ENCODE measurements at regions not wholly inside any gene's neighbourhood (a gene's known extent, or its start where the extent isn't known, plus 50 kb on each side); places are given as distances from the start of the nearest gene placed in this dataset.

GRCh38 chr9:108768744-108769143 lies 87.0 kb downstream of the ACTL7B start:
- whole genome bisulfite sequencing (ENCODE audit: insufficient coverage) = 69% methylated on average over 2 of the region's 5 CpGs
- POLR2A ChIA-PET = no interaction called here

GRCh38 chr9:108766626-108767161 lies 89.1 kb downstream of the ACTL7B start:
- no peak overlapping the region for H3K4me3 ChIP-seq (ENCODE audit: control insufficient read depth in 1 of 2, extremely low read depth in 1 of 2, low read length in 1 of 2)
- peak overlapping the region; percentile 8 to 34 for H3K27ac Mint-ChIP-seq
- H3K27ac ChIP-seq (ENCODE audit: low read length) = no peak overlapping the region
- no peaks in the 10 kb centered on the region for H3K4me1 ChIP-seq (ENCODE audit: control insufficient read depth in 1 of 2, extremely low read depth in 1 of 2, insufficient read depth in 2 of 2, low read length in 2 of 2)
- ATAC-seq (replicated peaks in 1 of 4) (no peak), DNase-seq (no peak)
- no peaks in the 10 kb centered on the region for H3K36me3 Mint-ChIP-seq
- H3K9me3 Mint-ChIP-seq = peaks cover 0 to 10% (median 0%) of the 10 kb centered on the region in 3 donors
- no peaks in the 10 kb centered on the region for H3K27me3 Mint-ChIP-seq
- peaks cover 0 to 2% (median 0%) of the 10 kb centered on the region in 3 donors for H3K4me1 Mint-ChIP-seq
- CTCF ChIA-PET = no interaction called here
- H3K27me3 ChIP-seq (replicated peaks in 1 of 2; ENCODE audit: control insufficient read depth in 2 of 2, extremely low read depth in 1 of 2, insufficient read depth in 2 of 2, low read length in 1 of 2) = peaks cover 0 to 2% of the 10 kb centered on the region in 2 experiments
- no peak overlapping the region for H3K4me3 Mint-ChIP-seq
- WGBS (ENCODE audit: insufficient coverage) = no CpG with 5 or more reads among the region's 3 CpGs
- POLR2A ChIA-PET = no interaction called here
- H3K36me3 ChIP-seq (ENCODE audit: control insufficient read depth in 2 of 2, extremely low read depth in 1 of 2, insufficient read depth in 1 of 2, low read length in 1 of 2) = no peaks in the 10 kb centered on the region
- no peaks in the 10 kb centered on the region for H3K9me3 ChIP-seq

More at GRCh38 chr9:108768744-108769143, 87.0 kb downstream of the ACTL7B start:
- ATAC-seq (replicated peaks in 1 of 4) (no peak), DNase-seq (no peak)
- no peak overlapping the region for H3K4me3 Mint-ChIP-seq
- no peak overlapping the region for H3K27ac Mint-ChIP-seq
- peaks cover 0 to 1% (median 0%) of the 10 kb centered on the region in 3 donors for H3K4me1 Mint-ChIP-seq
- H3K27me3 ChIP-seq (replicated peaks in 1 of 2; ENCODE audit: control insufficient read depth in 2 of 2, extremely low read depth in 1 of 2, insufficient read depth in 2 of 2, low read length in 1 of 2) = no peaks in the 10 kb centered on the region
- no peaks in the 10 kb centered on the region for H3K4me1 ChIP-seq (ENCODE audit: control insufficient read depth in 1 of 2, extremely low read depth in 1 of 2, insufficient read depth in 2 of 2, low read length in 2 of 2)
- CTCF ChIA-PET = interaction anchor here in 1 of 2 donors (0.6 kb wide), 2 partner anchors 42 to 204 kb away, joined by 4 read pairs; no protein-coding TSS in a partner anchor
- H3K4me3 ChIP-seq (ENCODE audit: control insufficient read depth in 1 of 2, extremely low read depth in 1 of 2, low read length in 1 of 2) = no peak overlapping the region
- H3K36me3 ChIP-seq (ENCODE audit: control insufficient read depth in 2 of 2, extremely low read depth in 1 of 2, insufficient read depth in 1 of 2, low read length in 1 of 2) = no peaks in the 10 kb centered on the region
- peaks cover 0 to 10% (median 0%) of the 10 kb centered on the region in 3 donors for H3K9me3 Mint-ChIP-seq
- H3K36me3 Mint-ChIP-seq = no peaks in the 10 kb centered on the region
- H3K9me3 ChIP-seq = no peaks in the 10 kb centered on the region
- H3K27me3 Mint-ChIP-seq = no peaks in the 10 kb centered on the region
- no peak overlapping the region for H3K27ac ChIP-seq (ENCODE audit: low read length)

GRCh38 chr9:108765265-108765664 lies 90.5 kb downstream of the ACTL7B start:
- Histone ChIP-seq H3K4me3 (ENCODE audit: control insufficient read depth in 1 of 2, extremely low read depth in 1 of 2, low read length in 1 of 2) (no peak overlapping the region), H3K9me3 (no peaks in the 10 kb centered on the region), H3K27me3 (replicated peaks in 1 of 2; ENCODE audit: control insufficient read depth in 2 of 2, extremely low read depth in 1 of 2, insufficient read depth in 2 of 2, low read length in 1 of 2) (peaks cover 0 to 2% of the 10 kb centered on the region in 2 experiments), H3K4me1 (ENCODE audit: control insufficient read depth in 1 of 2, extremely low read depth in 1 of 2, insufficient read depth in 2 of 2, low read length in 2 of 2) (no peaks in the 10 kb centered on the region), H3K36me3 (ENCODE audit: control insufficient read depth in 2 of 2, extremely low read depth in 1 of 2, insufficient read depth in 1 of 2, low read length in 1 of 2) (no peaks in the 10 kb centered on the region), H3K27ac (ENCODE audit: low read length) (no peak overlapping the region)
- no peak for DNase-seq
- no peaks in the 10 kb centered on the region for H3K27me3 Mint-ChIP-seq
- POLR2A ChIA-PET = no interaction called here
- no peaks in the 10 kb centered on the region for H3K36me3 Mint-ChIP-seq
- CTCF ChIA-PET = no interaction called here
- H3K9me3 Mint-ChIP-seq = peaks cover 0 to 9% (median 0%) of the 10 kb centered on the region in 3 donors
- H3K4me3 Mint-ChIP-seq = no peak overlapping the region
- no peak overlapping the region for H3K27ac Mint-ChIP-seq
- peaks cover 0 to 3% (median 0%) of the 10 kb centered on the region in 3 donors for H3K4me1 Mint-ChIP-seq
- 100% methylated on average over 1 of the region's 5 CpGs for WGBS (ENCODE audit: insufficient coverage)
- no peak for ATAC-seq (replicated peaks in 1 of 4)

- Histone ChIP-seq H3K4me3 (ENCODE audit: control insufficient read depth in 1 of 2, extremely low read depth in 1 of 2, low read length in 1 of 2) (no peak overlapping the region), H3K27me3 (replicated peaks in 1 of 2; ENCODE audit: control insufficient read depth in 2 of 2, extremely low read depth in 1 of 2, insufficient read depth in 2 of 2, low read length in 1 of 2) (peaks cover 0 to 6% of the 10 kb centered on the region in 2 experiments), H3K27ac (ENCODE audit: low read length) (no peak overlapping the region), H3K4me1 (ENCODE audit: control insufficient read depth in 1 of 2, extremely low read depth in 1 of 2, insufficient read depth in 2 of 2, low read length in 2 of 2) (no peaks in the 10 kb centered on the region), H3K36me3 (ENCODE audit: control insufficient read depth in 2 of 2, extremely low read depth in 1 of 2, insufficient read depth in 1 of 2, low read length in 1 of 2) (no peaks in the 10 kb centered on the region), H3K9me3 (no peaks in the 10 kb centered on the region)
- H3K36me3 Mint-ChIP-seq = no peaks in the 10 kb centered on the region
- DNase-seq (no peak), ATAC-seq (replicated peaks in 1 of 4) (no peak)
- H3K4me3 Mint-ChIP-seq = no peak overlapping the region
- H3K9me3 Mint-ChIP-seq = peaks cover 0 to 3% (median 0%) of the 10 kb centered on the region in 3 donors
- no peak overlapping the region for H3K27ac Mint-ChIP-seq
- ChIA-PET POLR2A (no interaction called here), CTCF (interaction anchor here in 1 of 2 donors (0.6 kb wide), 2 partner anchors 13 to 14 kb away, joined by 3 to 11 read pairs; no protein-coding TSS in a partner anchor)
- 66% methylated on average over 7 of the region's 13 CpGs for WGBS (ENCODE audit: insufficient coverage)
- peaks cover 0 to 3% (median 0%) of the 10 kb centered on the region in 3 donors for H3K4me1 Mint-ChIP-seq
- H3K27me3 Mint-ChIP-seq = peaks cover 0 to 4% of the 10 kb centered on the region in 2 donors
Measured at GRCh38 chr9:108762348-108763055, 93.3 kb downstream of the ACTL7B start.

GRCh38 chr9:108761655-108762347 lies 94.0 kb downstream of the ACTL7B start:
- no peaks in the 10 kb centered on the region for H3K4me1 ChIP-seq (ENCODE audit: control insufficient read depth in 1 of 2, extremely low read depth in 1 of 2, insufficient read depth in 2 of 2, low read length in 2 of 2)
- Mint-ChIP-seq H3K4me3 (no peak overlapping the region), H3K27ac (no peak overlapping the region), H3K9me3 (peaks cover 0 to 3% (median 0%) of the 10 kb centered on the region in 3 donors), H3K36me3 (no peaks in the 10 kb centered on the region), H3K4me1 (peaks cover 0 to 3% (median 0%) of the 10 kb centered on the region in 3 donors), H3K27me3 (peaks cover 0 to 4% of the 10 kb centered on the region in 2 donors)
- no CpG with 5 or more reads among the region's 9 CpGs for WGBS (ENCODE audit: insufficient coverage)
- POLR2A ChIA-PET = no interaction called here
- H3K36me3 ChIP-seq (ENCODE audit: control insufficient read depth in 2 of 2, extremely low read depth in 1 of 2, insufficient read depth in 1 of 2, low read length in 1 of 2) = no peaks in the 10 kb centered on the region
- no peaks in the 10 kb centered on the region for H3K9me3 ChIP-seq
- CTCF ChIA-PET = interaction anchor here in 1 of 2 donors (0.6 kb wide), 2 partner anchors 13 to 14 kb away, joined by 3 to 11 read pairs; no protein-coding TSS in a partner anchor
- ATAC-seq (replicated peaks in 1 of 4) (no peak), DNase-seq (peak in 19 of 35 experiments; percentile 0 to 34 (median 7))
- no peak overlapping the region for H3K4me3 ChIP-seq (ENCODE audit: control insufficient read depth in 1 of 2, extremely low read depth in 1 of 2, low read length in 1 of 2)
- H3K27ac ChIP-seq (ENCODE audit: low read length) = no peak overlapping the region
- H3K27me3 ChIP-seq (replicated peaks in 1 of 2; ENCODE audit: control insufficient read depth in 2 of 2, extremely low read depth in 1 of 2, insufficient read depth in 2 of 2, low read length in 1 of 2) = peaks cover 0 to 6% of the 10 kb centered on the region in 2 experiments

GRCh38 chr9:108760841-108761240 lies 94.9 kb downstream of the ACTL7B start:
- POLR2A ChIA-PET = no interaction called here
- Histone ChIP-seq H3K4me3 (ENCODE audit: control insufficient read depth in 1 of 2, extremely low read depth in 1 of 2, low read length in 1 of 2) (no peak overlapping the region), H3K27ac (ENCODE audit: low read length) (no peak overlapping the region), H3K9me3 (no peaks in the 10 kb centered on the region), H3K27me3 (replicated peaks in 1 of 2; ENCODE audit: control insufficient read depth in 2 of 2, extremely low read depth in 1 of 2, insufficient read depth in 2 of 2, low read length in 1 of 2) (peaks cover 0 to 6% of the 10 kb centered on the region in 2 experiments), H3K4me1 (ENCODE audit: control insufficient read depth in 1 of 2, extremely low read depth in 1 of 2, insufficient read depth in 2 of 2, low read length in 2 of 2) (no peaks in the 10 kb centered on the region), H3K36me3 (ENCODE audit: control insufficient read depth in 2 of 2, extremely low read depth in 1 of 2, insufficient read depth in 1 of 2, low read length in 1 of 2) (no peaks in the 10 kb centered on the region)
- CTCF ChIA-PET = no interaction called here
- peaks cover 0 to 1% (median 0%) of the 10 kb centered on the region in 3 donors for H3K4me1 Mint-ChIP-seq
- H3K4me3 Mint-ChIP-seq = no peak overlapping the region
- H3K27me3 Mint-ChIP-seq = peaks cover 0 to 4% of the 10 kb centered on the region in 2 donors
- no peak for ATAC-seq (replicated peaks in 1 of 4)
- H3K27ac Mint-ChIP-seq = no peak overlapping the region
- no peaks in the 10 kb centered on the region for H3K36me3 Mint-ChIP-seq
- peaks cover 0 to 3% (median 0%) of the 10 kb centered on the region in 3 donors for H3K9me3 Mint-ChIP-seq
- 67% methylated on average over 1 of the region's 2 CpGs for WGBS (ENCODE audit: insufficient coverage)
- no peak for DNase-seq
